Osteocyte (in vitro differentiated cells): ENCODE measurements at regions not wholly inside any gene's neighbourhood (a gene's known extent, or its start where the extent isn't known, plus 50 kb on each side); places are given as distances from the start of the nearest gene placed in this dataset.

ENCODE experiments used
- DNase-seq: peaks from one replicate; pipeline ENCODE4 v3.0.0; 2021; ENCODE audit warnings: mixed read lengths; ENCODE audit not compliant: unreplicated experiment; ENCODE audit errors: extremely low spot score
- H3K27ac Mint-ChIP-seq: one replicate; pipeline ENCODE4 v1.8.0; 2021; ENCODE audit warnings: mild to moderate bottlenecking, mixed read lengths; ENCODE audit not compliant: unreplicated experiment
- H3K27me3 Mint-ChIP-seq: one replicate; pipeline ENCODE4 v1.8.0; 2021; ENCODE audit warnings: mixed read lengths; ENCODE audit not compliant: unreplicated experiment
- H3K36me3 Mint-ChIP-seq: one replicate; pipeline ENCODE4 v1.8.0; 2021; ENCODE audit warnings: mixed read lengths; ENCODE audit not compliant: unreplicated experiment
- H3K4me1 Mint-ChIP-seq: one replicate; pipeline ENCODE4 v1.8.0; 2021; ENCODE audit warnings: mixed read lengths; ENCODE audit not compliant: unreplicated experiment
- H3K4me3 Mint-ChIP-seq: one replicate; pipeline ENCODE4 v1.8.0; 2021; ENCODE audit warnings: mild to moderate bottlenecking, moderate library complexity, mixed read lengths; ENCODE audit not compliant: unreplicated experiment
- H3K9me3 Mint-ChIP-seq: one replicate; pipeline ENCODE4 v1.8.0; 2021; ENCODE audit warnings: mixed read lengths; ENCODE audit not compliant: unreplicated experiment
- CTCF ChIP-seq: fragments of 200-600 bp; sonication (generic); IDR thresholded peaks from 2 replicates; pipeline ENCODE4 v1.5.0; 2021; ENCODE audit warnings: antibody characterized with exemption, mild to moderate bottlenecking, moderate library complexity

DNA sequence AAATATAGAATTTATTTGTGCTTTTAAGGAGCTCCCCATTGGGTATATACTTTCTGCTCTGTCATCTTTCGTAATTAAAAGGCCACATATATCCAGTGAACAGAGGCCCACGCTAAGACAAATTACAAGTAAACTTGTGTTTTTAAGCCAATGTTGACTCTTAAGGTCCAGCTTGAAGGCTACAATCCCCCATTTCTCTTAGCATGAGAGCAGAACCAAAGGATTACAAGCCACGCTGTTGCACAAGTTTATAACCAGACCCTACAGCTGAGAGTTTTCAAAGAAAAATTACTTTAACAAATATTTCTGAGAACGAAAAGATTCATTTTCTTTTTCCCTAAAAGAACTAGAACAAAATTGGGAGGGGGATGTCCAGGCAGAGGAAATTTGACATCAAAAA lies 471.0 kb downstream of the TXNL1 start:
- Mint-ChIP-seq H3K27ac (peak overlapping the region; percentile 89), H3K9me3 (no peaks in the 10 kb centered on the region), H3K4me3 (peak overlapping the region; percentile 39), H3K36me3 (no peaks in the 10 kb centered on the region), H3K4me1 (peaks cover 55% of the 10 kb centered on the region), H3K27me3 (no peaks in the 10 kb centered on the region)
- no peak for DNase-seq
- no peak for TF ChIP-seq CTCF

- H3K27ac Mint-ChIP-seq, result peak overlapping the region; percentile 66
- peak overlapping the region; percentile 6 for H3K4me3 Mint-ChIP-seq
- TF ChIP-seq CTCF, result no peak
- H3K9me3 Mint-ChIP-seq, result no peaks in the 10 kb centered on the region
- H3K36me3 Mint-ChIP-seq, result no peaks in the 10 kb centered on the region
- H3K4me1 Mint-ChIP-seq, result peaks cover 55% of the 10 kb centered on the region
- H3K27me3 Mint-ChIP-seq, result no peaks in the 10 kb centered on the region
- DNase-seq, result no peak
Observed at GRCh38 chr18:56166914-56167313, 471.5 kb downstream of the TXNL1 start.

DNA sequence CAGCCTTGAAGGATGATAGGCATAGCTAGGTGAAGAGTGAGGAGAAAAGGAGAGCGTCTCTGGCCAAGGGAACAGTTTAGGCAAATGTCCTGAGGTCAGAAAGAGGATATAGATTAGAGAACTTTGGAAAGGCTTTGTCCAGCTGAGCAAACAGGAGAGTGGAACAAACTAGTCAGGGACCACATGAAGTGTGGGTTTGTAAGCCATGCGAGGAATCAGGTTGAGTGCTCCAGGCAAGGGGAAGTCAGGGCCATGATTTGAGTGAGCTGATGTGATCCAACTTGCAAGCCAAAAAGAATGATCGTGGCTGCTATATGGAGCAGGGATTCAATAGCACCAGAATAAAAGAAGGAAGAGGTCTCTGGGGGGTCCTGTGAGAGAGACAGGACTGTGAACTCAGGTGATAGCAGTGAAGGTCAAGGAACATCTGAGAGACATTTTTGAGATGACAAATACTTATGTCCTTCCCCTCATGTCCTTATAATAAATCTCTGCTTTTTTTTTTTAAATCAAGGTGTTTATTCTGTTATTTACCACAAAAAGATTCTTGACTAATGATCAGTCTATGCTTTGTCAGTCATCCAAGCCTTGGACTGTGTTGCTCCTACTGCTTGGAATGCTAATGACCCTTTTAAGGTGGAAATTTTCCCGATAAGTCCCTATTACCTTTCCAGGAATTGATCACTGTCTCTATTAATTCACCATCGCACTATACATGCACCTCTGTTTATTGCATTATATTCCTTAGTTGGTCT lies 472.6 kb downstream of the TXNL1 start:
- Mint-ChIP-seq H3K36me3 (no peaks in the 10 kb centered on the region), H3K4me3 (no peak overlapping the region), H3K27ac (peak overlapping the region; percentile 33), H3K27me3 (no peaks in the 10 kb centered on the region), H3K9me3 (no peaks in the 10 kb centered on the region), H3K4me1 (peaks cover 64% of the 10 kb centered on the region)
- TF ChIP-seq CTCF, result no peak
- no peak for DNase-seq

- no peaks in the 10 kb centered on the region for H3K9me3 Mint-ChIP-seq
- DNase-seq, result no peak
Observed at GRCh38 chr18:56162311-56163265, 475.8 kb downstream of the TXNL1 start.

More at GRCh38 chr18:56162311-56163265, 475.8 kb downstream of the TXNL1 start:
- no peaks in the 10 kb centered on the region for H3K27me3 Mint-ChIP-seq
- H3K36me3 Mint-ChIP-seq, result no peaks in the 10 kb centered on the region
- peaks cover 66% of the 10 kb centered on the region for H3K4me1 Mint-ChIP-seq
- H3K27ac Mint-ChIP-seq, result peak overlapping the region; percentile 79
- TF ChIP-seq CTCF, result no peak
- H3K4me3 Mint-ChIP-seq, result no peak overlapping the region
